MCF 10A (cell line): ENCODE measurements at regions not wholly inside any gene's neighbourhood (a gene's known extent, or its start where the extent isn't known, plus 50 kb on each side); places are given as distances from the start of the nearest gene placed in this dataset.

Experiments
- BruUV-seq: library from RNA; stranded (reverse); fragments of 400-500 nt; replicated peaks from 2 replicates; lab custom pipeline; 2021; lab: Mats Ljungman, UMichigan
- CTCF ChIA-PET: fragments of 300-600 bp; sonication (Branson Sonifier 250); formaldehyde crosslinking; extraction: SDS; loops from one replicate; lab custom pipeline; 2021; ENCODE audit warnings: antibody characterized with exemption, inconsistent platforms; lab: Yijun Ruan, JAX
- POLR2A ChIA-PET: fragments of 300-600, 350-650 bp; sonication (Branson Sonifier 250); formaldehyde crosslinking; extraction: SDS; loops from one replicate; lab custom pipeline; 2020; ENCODE audit warnings: antibody characterized with exemption, inconsistent platforms; lab: Yijun Ruan, JAX
- DNase-seq: peaks from one replicate; pipeline ENCODE4 v3.0.0-alpha.2; 2018; ENCODE audit not compliant: unreplicated experiment
- H3K27ac Mint-ChIP-seq: one replicate; pipeline ENCODE4 v1.8.0; 2022; ENCODE audit warnings: mild to moderate bottlenecking, low read depth, mixed read lengths; ENCODE audit not compliant: unreplicated experiment
- H3K27me3 Mint-ChIP-seq: one replicate; pipeline ENCODE4 v1.8.0; 2022; ENCODE audit warnings: mixed read lengths; ENCODE audit not compliant: insufficient read depth, unreplicated experiment
- H3K36me3 Mint-ChIP-seq: one replicate; pipeline ENCODE4 v1.8.0; 2022; ENCODE audit warnings: mild to moderate bottlenecking, moderate library complexity, mixed read lengths; ENCODE audit not compliant: insufficient read depth, unreplicated experiment
- H3K4me1 Mint-ChIP-seq: one replicate; pipeline ENCODE4 v1.8.0; 2022; ENCODE audit warnings: mixed read lengths; ENCODE audit not compliant: insufficient read depth, unreplicated experiment
- H3K4me3 Mint-ChIP-seq: one replicate; pipeline ENCODE4 v1.8.0; 2022; ENCODE audit warnings: mild to moderate bottlenecking, moderate library complexity, mixed read lengths; ENCODE audit not compliant: unreplicated experiment
- H3K9me3 Mint-ChIP-seq: one replicate; pipeline ENCODE4 v1.8.0; 2022; ENCODE audit warnings: mixed read lengths; ENCODE audit not compliant: unreplicated experiment
- intact Hi-C: fragments of 100-400 bp; cut with micrococcal nuclease; formaldehyde crosslinking; loops from 2 replicates; pipeline ENCODE4 v1.14.1; 2022
- TF ChIP-seq, protein P1 (sequence below): fragments of 200-600 bp; IDR thresholded peaks from one replicate; pipeline ENCODE4 v1.8.0; 2022; ENCODE audit warnings: antibody characterized with exemption, mild to moderate bottlenecking; ENCODE audit not compliant: unreplicated experiment

GRCh38 chr4:111113591-111113990 lies 490.7 kb upstream of the PITX2 start:
- Mint-ChIP-seq H3K9me3 (no peaks in the 10 kb centered on the region), H3K36me3 (no peaks in the 10 kb centered on the region), H3K27ac (no peak overlapping the region), H3K4me1 (no peaks in the 10 kb centered on the region), H3K4me3 (no peak overlapping the region), H3K27me3 (no peaks in the 10 kb centered on the region)
- intact Hi-C loops, result no loop called here
- BruUV-seq, result no TSS peak
- ChIA-PET POLR2A (no interaction called here), CTCF (no interaction called here)
- no peak for DNase-seq
- TF ChIP-seq, protein P1, sequence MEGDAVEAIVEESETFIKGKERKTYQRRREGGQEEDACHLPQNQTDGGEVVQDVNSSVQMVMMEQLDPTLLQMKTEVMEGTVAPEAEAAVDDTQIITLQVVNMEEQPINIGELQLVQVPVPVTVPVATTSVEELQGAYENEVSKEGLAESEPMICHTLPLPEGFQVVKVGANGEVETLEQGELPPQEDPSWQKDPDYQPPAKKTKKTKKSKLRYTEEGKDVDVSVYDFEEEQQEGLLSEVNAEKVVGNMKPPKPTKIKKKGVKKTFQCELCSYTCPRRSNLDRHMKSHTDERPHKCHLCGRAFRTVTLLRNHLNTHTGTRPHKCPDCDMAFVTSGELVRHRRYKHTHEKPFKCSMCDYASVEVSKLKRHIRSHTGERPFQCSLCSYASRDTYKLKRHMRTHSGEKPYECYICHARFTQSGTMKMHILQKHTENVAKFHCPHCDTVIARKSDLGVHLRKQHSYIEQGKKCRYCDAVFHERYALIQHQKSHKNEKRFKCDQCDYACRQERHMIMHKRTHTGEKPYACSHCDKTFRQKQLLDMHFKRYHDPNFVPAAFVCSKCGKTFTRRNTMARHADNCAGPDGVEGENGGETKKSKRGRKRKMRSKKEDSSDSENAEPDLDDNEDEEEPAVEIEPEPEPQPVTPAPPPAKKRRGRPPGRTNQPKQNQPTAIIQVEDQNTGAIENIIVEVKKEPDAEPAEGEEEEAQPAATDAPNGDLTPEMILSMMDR, result no peak

DNA sequence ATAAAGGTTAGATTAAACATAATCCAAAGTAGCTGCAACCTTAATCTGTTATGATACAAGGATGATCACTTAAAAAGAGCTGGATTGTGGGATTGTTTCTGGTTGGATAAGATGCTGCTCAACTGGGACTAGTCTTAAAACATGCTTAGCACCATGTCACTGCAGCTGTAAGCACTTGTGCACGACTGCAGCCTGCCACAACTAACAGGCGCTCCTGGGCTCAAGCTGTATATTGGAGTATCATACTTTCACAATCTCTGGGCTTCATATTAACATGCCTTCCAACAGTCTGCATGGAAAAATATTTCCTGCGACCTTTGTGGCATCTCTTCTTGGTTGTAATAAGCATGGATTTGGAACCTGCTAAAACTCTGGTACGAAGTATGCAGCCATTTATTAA lies 493.0 kb upstream of the PITX2 start:
- no peaks in the 10 kb centered on the region for H3K4me1 Mint-ChIP-seq

GRCh38 chr4:111120191-111120590 lies 497.3 kb upstream of the PITX2 start:
- no peaks in the 10 kb centered on the region for H3K9me3 Mint-ChIP-seq
- ChIA-PET POLR2A (interaction anchor here (0.6 kb wide), 1 partner anchor 505 kb away, joined by 4 read pairs; no protein-coding TSS in a partner anchor), CTCF (interaction anchor here (0.6 to 1.0 kb wide), 2 partner anchors 15 to 845 kb away, joined by 3 to 4 read pairs; no protein-coding TSS in a partner anchor)
- no peaks in the 10 kb centered on the region for H3K4me1 Mint-ChIP-seq
- no TSS peak for BruUV-seq
- H3K27me3 Mint-ChIP-seq, result no peaks in the 10 kb centered on the region
- H3K36me3 Mint-ChIP-seq, result no peaks in the 10 kb centered on the region
- TF ChIP-seq, protein P1, result no peak
- no peak overlapping the region for H3K27ac Mint-ChIP-seq
- intact Hi-C loops, result no loop called here
- DNase-seq, result no peak
- no peak overlapping the region for H3K4me3 Mint-ChIP-seq

More for the DNA sequence above, 493.0 kb upstream of the PITX2 start:
- Mint-ChIP-seq H3K36me3 (no peaks in the 10 kb centered on the region), H3K4me3 (no peak overlapping the region), H3K27ac (no peak overlapping the region), H3K9me3 (no peaks in the 10 kb centered on the region), H3K27me3 (no peaks in the 10 kb centered on the region)
- TF ChIP-seq, protein P1, result no peak
- intact Hi-C loops, result no loop called here
- POLR2A ChIA-PET, result interaction anchor here (0.8 kb wide), 1 partner anchor 20 kb away, joined by 3 read pairs; no protein-coding TSS in a partner anchor
- CTCF ChIA-PET, result interaction anchor here (0.8 kb wide), 1 partner anchor 21 kb away, joined by 3 read pairs; no protein-coding TSS in a partner anchor
- DNase-seq, result no peak
- BruUV-seq, result no TSS peak

GRCh38 chr4:111126340-111126739 lies 503.5 kb upstream of the PITX2 start:
- Mint-ChIP-seq H3K4me1 (no peaks in the 10 kb centered on the region), H3K4me3 (no peak overlapping the region), H3K27me3 (no peaks in the 10 kb centered on the region), H3K36me3 (no peaks in the 10 kb centered on the region), H3K9me3 (no peaks in the 10 kb centered on the region), H3K27ac (no peak overlapping the region)
- ChIA-PET POLR2A (no interaction called here), CTCF (no interaction called here)
- TF ChIP-seq, protein P1, result no peak
- no TSS peak for BruUV-seq
- DNase-seq, result no peak
- intact Hi-C loops, result no loop called here
